ENCODE measurements at regions not wholly inside any gene's neighbourhood (a gene's known extent, or its start where the extent isn't known, plus 50 kb on each side); places are given as distances from the start of the nearest gene placed in this dataset.

DNA sequence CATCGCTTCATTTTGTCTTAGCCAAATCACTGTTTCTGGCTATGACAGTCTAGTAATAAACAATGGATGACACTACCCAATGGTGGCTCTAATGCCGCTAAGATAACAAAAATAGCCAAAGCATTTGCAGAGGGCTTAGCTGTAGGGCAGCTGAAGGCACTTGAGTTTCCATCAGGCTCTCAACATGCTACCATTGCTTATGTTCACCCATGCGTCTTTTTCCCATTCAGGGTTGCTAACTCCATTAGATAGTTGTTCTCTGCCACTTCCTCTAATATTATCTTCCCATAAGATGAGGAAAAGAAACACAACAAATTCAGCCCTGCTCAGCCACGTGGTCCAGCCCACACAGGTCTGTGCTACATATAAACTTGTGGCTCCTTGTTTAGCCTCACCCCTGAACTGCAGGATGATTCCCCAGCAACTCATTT is 159.6 kb downstream of the TOMM20 start:
- H3K4me3 ChIP-seq (ENCODE audit: low read length): no peak overlapping the region
- TF ChIP-seq CTCF (conservative IDR thresholded peaks at IDR 0.05; ENCODE audit: low read length): no peak
- no peak for DNase-seq (ENCODE audit: low read depth)

DNA sequence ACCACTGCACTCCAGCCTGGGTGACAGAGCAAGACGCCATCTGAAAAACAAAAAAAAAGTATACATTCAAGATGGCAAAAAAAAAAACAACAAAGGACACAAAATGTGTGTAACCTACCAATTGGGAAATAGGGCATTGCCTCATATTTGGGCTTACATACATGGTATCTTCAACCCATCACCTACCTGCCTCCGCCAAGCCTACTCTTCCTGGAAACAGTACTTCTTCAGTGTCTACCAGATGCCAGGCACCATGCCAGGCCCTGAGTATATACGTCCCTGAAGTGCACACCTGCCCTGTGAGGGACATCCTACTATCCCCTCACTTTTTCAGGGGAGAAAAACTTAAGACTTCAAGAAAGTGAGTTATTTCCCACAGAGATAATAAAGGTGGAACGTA is 160.2 kb downstream of the TOMM20 start:
- no peak overlapping the region for H3K4me3 ChIP-seq (ENCODE audit: low read length)
- no peak for TF ChIP-seq CTCF (conservative IDR thresholded peaks at IDR 0.05; ENCODE audit: low read length)
- no peak for DNase-seq (ENCODE audit: low read depth)

DNA sequence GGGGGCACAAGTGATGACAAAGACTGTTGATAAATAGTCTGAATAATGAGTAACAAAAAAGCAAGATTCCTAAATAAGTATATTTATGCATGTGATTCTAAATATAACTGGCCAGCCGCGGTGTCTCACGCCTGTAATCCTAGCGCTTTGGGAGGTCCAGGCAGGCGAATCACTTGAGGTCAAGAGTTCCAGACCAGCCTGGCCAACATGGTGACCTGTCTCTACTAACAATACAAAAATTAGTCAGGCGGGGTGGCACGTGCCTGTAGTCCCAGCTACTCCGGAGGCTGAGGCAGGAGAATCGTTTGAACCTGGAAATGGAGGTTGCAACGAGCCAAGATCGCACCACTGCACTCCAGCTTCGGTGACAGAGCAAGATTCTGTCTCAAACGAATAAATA is 161.5 kb downstream of the TOMM20 start:
- no peak overlapping the region for H3K4me3 ChIP-seq (ENCODE audit: low read length)
- DNase-seq (ENCODE audit: low read depth): no peak
- no peak for TF ChIP-seq CTCF (conservative IDR thresholded peaks at IDR 0.05; ENCODE audit: low read length)

DNA sequence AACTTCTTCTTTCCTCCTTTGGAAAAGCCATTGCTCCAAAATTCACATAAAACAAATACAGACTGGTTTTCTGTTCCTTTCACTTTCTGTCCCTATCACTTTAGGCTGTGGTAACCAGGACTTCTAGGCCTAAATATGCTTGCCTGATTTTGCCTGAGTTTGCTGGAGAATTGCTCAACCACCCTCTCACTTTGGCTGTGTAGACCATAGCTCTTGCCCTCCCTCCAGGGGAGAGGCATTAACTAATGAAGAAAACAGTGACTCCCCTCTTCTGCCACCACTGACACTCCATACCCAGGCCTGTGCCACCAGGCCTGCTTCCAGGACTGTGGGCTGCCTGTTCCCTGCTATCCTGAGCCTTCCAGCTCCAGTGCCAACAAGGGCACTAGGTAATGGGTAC is 163.5 kb downstream of the TOMM20 start:
- TF ChIP-seq CTCF (conservative IDR thresholded peaks at IDR 0.05; ENCODE audit: low read length): no peak
- DNase-seq (ENCODE audit: low read depth): peak; percentile 64
- no peak overlapping the region for H3K4me3 ChIP-seq (ENCODE audit: low read length)

DNA sequence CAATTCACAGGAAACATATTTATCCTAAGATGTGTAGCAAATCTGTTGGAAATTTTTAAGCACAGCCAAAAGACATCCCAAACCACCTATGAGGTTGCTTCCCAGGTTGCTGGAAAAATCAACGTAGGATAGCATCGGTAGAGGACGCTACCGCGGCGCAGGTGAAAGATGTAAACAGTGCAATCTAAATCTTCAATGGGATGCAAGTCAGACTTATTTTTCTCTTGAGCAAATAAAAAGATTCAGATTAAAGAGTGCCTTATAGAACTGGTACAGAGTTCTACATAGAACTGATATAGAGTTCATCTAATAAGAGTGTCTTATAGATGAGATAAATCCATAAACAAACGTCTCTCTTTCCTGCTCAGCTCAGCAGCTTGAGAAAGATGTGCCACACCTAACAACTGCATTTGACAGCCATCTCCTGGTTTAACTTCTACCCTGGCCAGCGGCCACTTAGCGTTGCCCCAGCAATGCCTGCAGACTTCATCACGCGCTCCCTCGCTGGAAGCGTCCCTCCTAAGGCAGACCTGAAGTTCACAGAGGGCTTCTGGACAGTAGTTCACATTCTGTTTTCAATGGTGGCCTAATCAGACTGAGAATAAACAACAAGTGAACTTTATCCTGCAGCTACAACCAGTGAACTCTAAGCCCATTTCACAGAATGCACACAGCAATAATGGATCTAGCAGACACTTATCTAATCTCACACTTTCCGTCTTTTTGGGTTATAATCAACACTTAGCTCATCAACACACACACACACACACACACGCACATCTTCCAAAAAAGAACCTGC is 164.5 kb downstream of the TOMM20 start:
- DNase-seq (ENCODE audit: low read depth): no peak
- H3K4me3 ChIP-seq (ENCODE audit: low read length): no peak overlapping the region
- TF ChIP-seq CTCF (conservative IDR thresholded peaks at IDR 0.05; ENCODE audit: low read length): no peak

DNA sequence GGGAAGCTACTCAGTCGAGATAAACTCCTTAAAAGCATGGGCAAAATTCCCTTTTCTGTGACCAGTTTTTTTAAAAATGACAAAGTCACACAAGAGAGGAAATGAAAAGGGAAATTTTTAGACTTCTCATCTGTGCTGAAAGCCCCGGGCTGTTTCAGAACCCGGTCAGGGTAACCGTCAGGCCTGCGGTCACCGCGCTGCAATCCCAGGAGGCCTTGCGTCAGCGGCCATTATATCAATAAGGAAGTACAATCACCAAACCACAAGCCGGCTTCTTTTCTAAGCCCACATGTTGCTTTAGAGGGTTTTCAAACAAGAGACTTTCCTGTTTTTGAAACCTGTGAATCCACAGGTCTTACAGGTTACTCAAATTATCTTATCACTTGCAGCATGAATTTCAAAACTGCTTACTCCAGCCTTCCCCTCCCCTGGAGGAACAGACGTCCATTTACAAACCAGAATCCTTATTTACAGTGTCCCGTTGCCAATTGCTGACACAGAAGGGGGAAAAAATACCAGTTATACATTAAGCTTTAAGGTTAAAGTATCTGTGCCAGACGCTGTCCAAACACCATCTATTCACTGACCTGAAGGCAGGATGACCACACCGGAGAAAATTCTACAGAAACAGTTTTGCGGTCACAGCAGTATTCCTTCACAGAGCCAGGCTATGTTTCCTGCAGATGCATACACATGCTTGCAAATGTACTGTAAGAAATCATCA is 165.3 kb downstream of the TOMM20 start:
- peak; percentile 96 for DNase-seq (ENCODE audit: low read depth)
- 0 out of 2 replicates have a peak, but pooled peaks have one; percentile 1 for TF ChIP-seq CTCF (conservative IDR thresholded peaks at IDR 0.05; ENCODE audit: low read length)
- peak overlapping the region; percentile 36 for H3K4me3 ChIP-seq (ENCODE audit: low read length)
